IPS-NIHi11 (cell line): ENCODE measurements at regions not wholly inside any gene's neighbourhood (a gene's known extent, or its start where the extent isn't known, plus 50 kb on each side); places are given as distances from the start of the nearest gene placed in this dataset.
A peak's percentile ranks its signal among the peaks of the same experiment; 100 is the strongest.
"Not testable (repeated sequence)": the region's sequence is repeated elsewhere in the genome, so short reads cannot be mapped to it uniquely, and the experiment has no call there.

Experiments used
- DNase-seq: peaks from one replicate; pipeline ENCODE4 v3.0.0; 2012; ENCODE audit warnings: mixed read lengths, low spot score

GRCh38 chr12:102344691-102345090 is 135.7 kb downstream of the IGF1 start:
- DNase-seq, result no peak

DNA sequence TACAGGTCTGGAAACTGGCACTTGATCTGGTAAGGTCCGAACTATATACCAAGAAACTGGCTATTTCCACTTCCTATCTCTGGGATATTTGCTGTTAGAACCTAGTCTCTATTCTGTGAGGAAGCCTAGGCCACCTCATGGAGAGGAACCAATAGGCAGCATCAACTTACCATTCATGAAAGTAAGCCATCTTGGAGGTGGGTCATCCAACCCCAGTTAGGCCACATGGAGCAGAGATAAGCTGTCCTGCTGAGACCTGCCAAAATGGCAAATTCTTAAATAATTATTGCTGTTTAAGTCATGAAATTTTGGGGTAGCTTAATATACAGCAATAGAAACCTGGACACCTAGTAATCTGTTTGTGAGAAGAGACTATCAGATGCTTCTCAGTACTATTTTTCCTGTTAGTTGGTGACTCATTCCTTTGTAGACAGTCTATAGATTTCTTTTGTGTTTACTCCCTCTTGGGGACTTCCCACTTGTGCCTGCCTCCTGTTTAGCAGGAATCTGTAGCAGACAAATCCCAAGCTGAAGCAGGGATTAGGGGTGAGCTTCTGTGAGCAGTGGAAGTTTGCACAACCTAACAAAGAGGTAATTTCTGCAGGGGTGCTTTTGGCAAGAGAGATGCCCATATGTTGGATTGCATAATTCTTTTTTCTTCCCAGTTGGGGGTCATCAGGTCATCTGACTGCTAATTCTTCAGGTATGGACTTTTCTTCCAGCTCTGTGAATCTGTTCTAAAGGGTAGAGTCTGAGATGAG is 136.8 kb downstream of the IGF1 start:
- peak; percentile 11 for DNase-seq

DNA sequence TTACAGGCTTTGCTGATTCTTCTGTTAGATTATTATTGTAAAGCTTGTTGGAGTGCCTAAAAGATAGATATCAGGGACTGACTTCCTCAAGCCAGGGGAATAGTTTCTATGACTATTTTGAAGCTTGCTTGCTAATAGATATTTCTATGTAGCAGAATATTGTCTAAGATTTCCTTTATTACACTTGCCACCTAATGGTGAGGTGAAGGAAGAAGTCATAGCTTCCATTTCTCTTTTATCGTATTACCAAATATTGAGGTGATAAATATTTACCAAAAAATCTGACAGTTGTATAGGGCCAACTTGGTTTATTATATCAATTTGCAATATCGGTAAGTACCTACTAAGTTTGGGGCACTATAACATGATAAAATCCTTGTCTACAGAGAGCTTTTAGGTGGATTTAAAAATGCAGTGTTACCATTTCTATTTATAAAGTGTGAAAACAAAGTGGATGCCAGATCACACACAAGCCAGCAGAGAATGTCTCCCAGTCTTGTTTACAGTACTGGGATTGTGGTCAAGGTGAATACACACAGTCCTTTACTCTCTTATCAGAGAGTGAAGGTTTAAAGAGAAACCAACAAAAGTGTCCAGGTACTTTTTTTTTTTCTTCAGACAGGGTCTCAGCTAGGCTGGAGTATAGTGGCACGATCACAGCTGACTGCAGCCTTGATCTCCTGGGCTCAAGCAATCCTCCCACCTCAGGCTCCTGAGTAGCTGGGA is 137.9 kb downstream of the IGF1 start:
- DNase-seq, result peak; percentile 12

- DNase-seq, result no peak
Measured at GRCh38 chr12:102334765-102335164, 137.1 kb upstream of the PMCH start.

DNA sequence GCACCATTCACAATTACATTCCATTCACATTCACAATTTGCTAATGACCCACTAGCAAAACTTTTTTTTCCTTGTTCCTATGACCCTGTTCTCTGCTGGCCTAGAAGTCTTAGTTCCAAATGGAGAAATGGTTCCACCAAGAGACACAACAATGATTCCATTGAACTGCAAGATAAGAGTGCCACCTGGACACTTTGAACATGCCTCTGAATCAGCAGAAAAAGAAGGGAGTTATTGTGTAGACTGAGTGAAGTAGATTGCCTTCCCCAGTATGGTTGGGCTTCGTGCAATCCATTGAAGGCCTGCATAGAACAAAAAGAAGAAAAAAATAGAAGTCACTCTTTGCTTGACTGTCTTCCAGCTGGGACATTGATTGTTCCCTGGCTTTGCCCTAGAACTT is 133.8 kb upstream of the PMCH start:
- DNase-seq, result no peak

DNA sequence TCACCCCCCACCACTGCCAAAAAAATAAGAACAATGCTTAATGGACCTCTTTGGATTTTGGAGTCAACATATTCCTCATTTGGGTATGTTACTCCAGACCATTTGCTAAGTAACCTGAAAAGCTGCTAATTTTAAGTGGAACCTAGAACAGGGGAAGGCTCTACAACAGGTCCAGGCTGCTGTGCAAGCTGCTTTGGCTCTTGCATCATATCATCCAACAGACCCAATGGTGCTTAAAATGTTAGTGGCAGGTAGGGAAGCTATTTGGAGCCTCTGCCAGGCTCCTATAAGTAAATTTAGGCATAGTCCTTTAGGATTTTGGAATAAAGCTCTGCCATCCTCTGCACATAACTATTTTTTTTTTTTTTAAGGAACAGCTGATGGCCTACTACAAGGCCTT is 132.2 kb upstream of the PMCH start:
- no peak for DNase-seq

DNA sequence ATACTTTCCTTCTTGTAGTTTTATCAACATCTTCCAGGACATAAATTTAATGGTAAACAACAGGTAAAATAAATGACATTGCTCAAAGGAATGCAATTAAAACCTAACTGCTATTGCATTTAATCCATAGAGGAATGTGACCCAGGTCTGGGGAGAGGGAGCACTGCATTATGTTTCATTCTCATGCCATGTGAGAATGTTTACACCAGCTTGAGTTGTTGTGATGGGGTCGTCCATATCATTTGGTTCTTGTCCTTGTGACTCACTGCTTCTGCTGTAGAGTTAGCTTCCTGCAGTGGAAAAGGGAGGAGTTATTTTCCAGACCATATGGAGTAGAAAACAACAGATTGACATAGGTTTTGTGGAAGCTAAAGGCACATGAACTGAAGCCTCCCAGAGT is 129.3 kb upstream of the PMCH start:
- DNase-seq, result no peak

DNA sequence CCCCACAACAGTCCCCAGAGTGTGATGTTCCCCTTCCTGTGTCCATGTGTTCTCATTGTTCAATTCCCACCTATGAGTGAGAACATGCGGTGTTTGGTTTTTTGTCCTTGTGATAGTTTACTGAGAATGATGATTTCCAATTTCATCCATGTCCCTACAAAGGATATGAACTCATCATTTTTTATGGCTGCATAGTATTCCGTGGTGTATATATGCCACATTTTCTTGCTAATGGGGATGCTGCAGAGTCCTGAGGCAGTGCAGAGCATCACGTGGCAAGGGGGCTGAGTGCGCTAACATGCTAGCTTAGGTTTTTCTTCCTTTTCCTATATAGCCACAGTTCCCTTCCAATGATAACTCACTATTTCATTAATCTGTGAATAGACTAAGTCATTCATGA is 127.5 kb upstream of the PMCH start:
- not testable (repeated sequence) for DNase-seq

GRCh38 chr12:102323799-102324198 is 126.2 kb upstream of the PMCH start:
- no peak for DNase-seq

- DNase-seq, result peak; percentile 18
Measured at GRCh38 chr12:102322254-102322653, 124.6 kb upstream of the PMCH start.

GRCh38 chr12:102321305-102322082 is 123.9 kb upstream of the PMCH start:
- DNase-seq, result no peak

- no peak for DNase-seq
Measured at GRCh38 chr12:102317155-102317554, 119.5 kb upstream of the PMCH start.

DNA sequence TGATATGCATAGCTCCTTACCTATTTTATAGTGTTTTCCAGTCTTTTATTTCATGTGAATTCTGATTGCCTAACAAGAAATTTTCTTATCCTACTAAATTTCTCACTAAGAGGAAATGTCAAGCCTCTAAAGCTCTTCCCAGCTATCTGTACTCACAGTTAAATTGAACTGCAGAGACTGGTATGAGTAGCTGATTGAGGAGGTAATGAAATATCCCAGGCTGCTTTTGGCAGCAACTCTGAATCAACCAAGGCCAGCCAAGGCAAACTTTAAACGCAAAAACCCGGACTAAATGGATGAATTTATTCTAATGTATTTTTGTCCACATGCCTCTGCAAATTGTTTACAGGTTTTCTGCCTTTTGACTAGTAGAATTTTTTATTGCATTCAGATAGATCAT is 119.1 kb upstream of the PMCH start:
- DNase-seq, result no peak

- DNase-seq, result no peak
Measured at GRCh38 chr12:102314821-102315220, 117.2 kb upstream of the PMCH start.

DNA sequence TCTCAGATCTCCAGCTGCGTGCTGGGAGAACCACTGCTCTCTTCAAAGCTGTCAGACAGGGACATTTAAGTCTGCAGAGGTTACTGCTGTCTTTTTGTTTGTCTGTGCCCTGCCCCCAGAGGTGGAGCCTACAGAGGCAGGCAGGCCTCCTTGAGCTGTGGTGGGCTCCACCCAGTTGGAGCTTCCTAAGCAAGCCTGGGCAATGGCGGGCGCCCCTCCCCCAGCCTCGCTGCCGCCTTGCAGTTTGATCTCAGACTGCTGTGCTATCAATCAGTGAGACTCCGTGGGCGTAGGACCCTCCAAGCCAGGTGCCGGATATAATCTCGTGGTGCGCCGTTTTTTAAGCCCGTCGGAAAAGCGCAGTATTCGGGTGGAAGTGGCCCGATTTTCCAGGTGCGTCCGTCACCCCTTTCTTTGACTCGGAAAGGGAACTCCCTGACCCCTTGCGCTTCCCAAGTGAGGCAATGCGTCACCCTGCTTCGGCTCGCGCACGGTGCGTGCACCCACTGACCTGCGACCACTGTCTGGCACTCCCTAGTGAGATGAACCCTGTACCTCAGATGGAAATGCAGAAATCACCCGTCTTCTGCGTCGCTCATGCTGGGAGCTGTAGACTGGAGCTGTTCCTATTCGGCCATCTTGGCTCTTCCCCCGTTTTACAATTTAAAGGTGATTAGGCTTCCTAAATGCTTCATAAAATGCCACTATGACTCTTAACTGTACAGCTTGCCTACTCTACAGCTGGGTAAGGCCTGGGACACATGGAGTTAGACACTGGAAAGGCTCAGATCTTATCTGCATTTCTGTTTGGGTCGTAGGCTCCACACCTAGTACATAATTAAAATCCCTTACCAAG is 115.7 kb upstream of the PMCH start:
- not testable (repeated sequence) for DNase-seq

DNA sequence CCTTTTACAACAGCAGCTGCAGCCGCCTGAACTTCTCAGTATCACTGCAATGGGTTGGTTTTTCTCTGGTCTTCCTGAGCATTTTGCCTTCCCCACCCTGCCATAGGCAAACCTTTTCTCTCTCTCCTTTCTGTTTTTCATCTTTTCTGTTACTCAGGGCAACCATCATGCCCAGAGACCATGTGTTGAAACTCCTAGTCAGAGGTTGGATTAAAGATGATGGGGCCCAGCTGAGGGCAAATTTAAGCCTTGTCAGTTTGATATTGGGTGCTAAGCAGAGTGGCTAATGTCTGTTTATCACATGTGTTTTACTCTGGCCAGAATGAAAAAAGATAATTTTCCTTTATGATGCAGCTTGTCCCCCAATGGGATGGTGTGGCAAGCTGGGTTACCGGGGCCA is 107.9 kb upstream of the PMCH start:
- no peak for DNase-seq

GRCh38 chr12:102304667-102305066 is 107.0 kb upstream of the PMCH start:
- DNase-seq, result not testable (repeated sequence)

DNA sequence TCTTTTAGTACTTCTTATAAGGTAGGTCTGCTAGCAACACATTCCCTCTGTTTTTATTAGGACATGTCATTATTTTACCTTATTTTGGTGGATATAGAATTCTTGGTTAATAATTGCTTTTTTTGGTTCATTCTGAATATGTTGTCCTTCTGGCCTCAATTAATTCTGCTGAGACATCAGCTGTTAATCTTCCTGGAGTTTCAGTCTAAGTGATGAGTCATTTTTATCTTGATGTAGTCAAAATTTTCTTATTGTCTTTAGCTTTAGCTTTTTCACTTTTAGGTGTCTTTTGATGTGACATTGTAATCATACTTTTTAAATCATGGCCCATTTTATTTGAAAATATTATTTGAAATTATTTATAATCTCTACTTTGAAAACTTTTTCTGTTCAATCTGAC is 104.9 kb upstream of the PMCH start:
- no peak for DNase-seq

DNA sequence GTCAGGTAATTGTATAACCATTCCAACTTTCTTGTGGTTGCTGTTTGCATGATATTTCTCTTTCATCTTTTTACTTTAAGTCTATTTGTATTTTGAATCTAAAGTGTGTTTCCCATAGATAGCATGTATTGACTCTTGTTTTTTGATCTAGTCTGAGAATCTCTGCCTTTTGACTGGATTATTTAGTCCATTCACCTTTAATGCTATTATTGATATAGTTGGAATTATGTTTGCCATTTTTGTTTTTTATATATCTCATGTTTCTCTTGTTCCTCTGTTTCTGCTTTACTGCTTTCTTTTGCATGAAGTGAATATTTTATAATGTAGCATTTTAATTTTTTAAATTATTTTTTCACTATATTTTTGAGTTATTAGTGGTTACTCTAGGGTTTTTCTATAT is 103.9 kb upstream of the PMCH start:
- DNase-seq, result no peak

GRCh38 chr12:102300824-102301461 is 103.3 kb upstream of the PMCH start:
- peak; percentile 37 for DNase-seq

GRCh38 chr12:102299731-102300130 is 102.1 kb upstream of the PMCH start:
- no peak for DNase-seq
